CD14-positive monocyte (primary cell): ENCODE measurements at regions not wholly inside any gene's neighbourhood (a gene's known extent, or its start where the extent isn't known, plus 50 kb on each side); places are given as distances from the start of the nearest gene placed in this dataset.

Source experiments
- DNase-seq, 3 donors: peaks; one replicate each; pipeline ENCODE4 v3.0.0-alpha.2; 2011 to 2022
- H2AFZ ChIP-seq: 2 replicates; pipeline ENCODE4 v1.6.0; 2012; ENCODE audit warnings: mild to moderate bottlenecking, low read depth, low read length, inconsistent platforms; ENCODE audit not compliant: insufficient read depth, poor library complexity, severe bottlenecking
- H3K27ac ChIP-seq, 2 donors: 1 replicate in 1 of 2; 2 replicates in 1 of 2; pipeline ENCODE4 v1.5.1; 2012 to 2013; ENCODE audit warnings: low read length in 2 of 2, control low read depth in 1 of 2, inconsistent platforms in 1 of 2, low read depth in 1 of 2, mild to moderate bottlenecking in 1 of 2
- H3K27me3 ChIP-seq, 2 donors: one replicate each; pipeline versions ENCODE4 v1.6.0 to v1.6.1; 2011 to 2013; ENCODE audit warnings: low read length in 2 of 2; ENCODE audit not compliant: control insufficient read depth in 2 of 2, insufficient read depth in 2 of 2
- H3K36me3 ChIP-seq, 2 donors: replicated peaks in 1 of 2; 1 replicate in 1 of 2; 2 replicates in 1 of 2; pipeline versions ENCODE4 v1.5.1 to v1.6.1; 2012 to 2013; ENCODE audit warnings: low read length in 2 of 2, control low read depth in 1 of 2, inconsistent platforms in 1 of 2, mild to moderate bottlenecking in 1 of 2; ENCODE audit not compliant: insufficient read depth in 2 of 2, control insufficient read depth in 1 of 2
- H3K4me1 ChIP-seq, 2 donors: 1 replicate in 1 of 2; 2 replicates in 1 of 2; pipeline versions ENCODE4 v1.5.1 to v1.6.1; 2012 to 2013; ENCODE audit warnings: low read length in 2 of 2, control low read depth in 1 of 2, inconsistent platforms in 1 of 2, mild to moderate bottlenecking in 1 of 2, moderate library complexity in 1 of 2; ENCODE audit not compliant: insufficient read depth in 2 of 2, control insufficient read depth in 1 of 2
- H3K4me2 ChIP-seq: replicated peaks from 2 replicates; pipeline ENCODE3; 2012; ENCODE audit warnings: low read length, moderate library complexity, mild to moderate bottlenecking; ENCODE audit not compliant: poor library complexity, severe bottlenecking; ENCODE audit errors: extremely low read depth
- H3K4me3 ChIP-seq, 3 experiments: fragments of 200-600 bp in 1 of 3; sonication (generic) in 1 of 3; replicated peaks in 1 of 3; 1 replicate in 2 of 3; 2 replicates in 1 of 3; pipeline ENCODE4 v1.5.1; 2011 to 2013; ENCODE audit warnings: low read length in 3 of 3, mild to moderate bottlenecking in 3 of 3, control low read depth in 2 of 3, low read depth in 2 of 3, inconsistent platforms in 1 of 3, moderate library complexity in 1 of 3
- H3K79me2 ChIP-seq: 2 replicates; pipeline ENCODE4 v1.6.0; 2012; ENCODE audit warnings: mild to moderate bottlenecking, control low read depth, inconsistent platforms, low read length, moderate library complexity; ENCODE audit not compliant: insufficient read depth
- H3K9ac ChIP-seq: 2 replicates; pipeline ENCODE4 v1.6.0; 2017; ENCODE audit warnings: low read length, mild to moderate bottlenecking; ENCODE audit not compliant: insufficient read depth, poor library complexity, severe bottlenecking
- H3K9me3 ChIP-seq, 2 donors: replicated peaks in 1 of 2; 1 replicate in 1 of 2; 2 replicates in 1 of 2; pipeline versions ENCODE4 v1.5.1 to v1.6.1; 2012 to 2013; ENCODE audit warnings: low read length in 2 of 2, control low read depth in 1 of 2; ENCODE audit not compliant: control insufficient read depth in 1 of 2, insufficient read depth in 1 of 2
- H4K20me1 ChIP-seq: 2 replicates; pipeline ENCODE4 v1.6.0; 2012; ENCODE audit warnings: mild to moderate bottlenecking, low read length, control low read depth, moderate library complexity; ENCODE audit not compliant: insufficient read depth
- H3K27ac Mint-ChIP-seq, 7 donors: one replicate each; pipeline ENCODE4 v1.8.0; 2020; ENCODE audit warnings: mild to moderate bottlenecking in 7 of 7, mixed read lengths in 7 of 7, moderate library complexity in 6 of 7, inconsistent platforms in 2 of 7
- H3K27me3 Mint-ChIP-seq, 3 donors: one replicate each; pipeline ENCODE4 v1.8.0; 2021 to 2022; ENCODE audit warnings: low read depth in 3 of 3, mild to moderate bottlenecking in 3 of 3, mixed read lengths in 3 of 3, moderate library complexity in 3 of 3, inconsistent platforms in 1 of 3
- H3K36me3 Mint-ChIP-seq, 2 donors: one replicate each; pipeline ENCODE4 v1.8.0; 2020; ENCODE audit warnings: mixed read lengths in 2 of 2, inconsistent platforms in 1 of 2, mild to moderate bottlenecking in 1 of 2
- H3K4me1 Mint-ChIP-seq: one replicate; pipeline ENCODE4 v1.8.0; 2020; ENCODE audit warnings: mild to moderate bottlenecking, mixed read lengths
- H3K4me3 Mint-ChIP-seq, 2 donors: one replicate each; pipeline ENCODE4 v1.8.0; 2020; ENCODE audit warnings: mild to moderate bottlenecking in 2 of 2, mixed read lengths in 2 of 2, moderate library complexity in 1 of 2
- H3K9me3 Mint-ChIP-seq, 7 donors: one replicate each; pipeline ENCODE4 v1.8.0; 2020 to 2022; ENCODE audit warnings: mixed read lengths in 7 of 7, mild to moderate bottlenecking in 6 of 7, moderate library complexity in 6 of 7, inconsistent platforms in 2 of 7
- WGBS: methylation state at CpG from one replicate; pipeline ENCODE4 v1.1.5; 2013; ENCODE audit warnings: missing lambda C conversion rate; ENCODE audit not compliant: insufficient coverage; 5-methylcytosine and 5-hydroxymethylcytosine counted together
- intact Hi-C, 2 donors: fragments of 100-400 bp; cut with micrococcal nuclease; formaldehyde crosslinking; loops; one replicate each; pipeline versions ENCODE4 v1.15.0 to v1.15.1; 2023
- TF ChIP-seq, protein P1 (sequence below): fragments of 200-600 bp; IDR thresholded peaks from one replicate; pipeline ENCODE4 v1.8.0; 2022; ENCODE audit warnings: antibody characterized with exemption, mild to moderate bottlenecking

DNA sequence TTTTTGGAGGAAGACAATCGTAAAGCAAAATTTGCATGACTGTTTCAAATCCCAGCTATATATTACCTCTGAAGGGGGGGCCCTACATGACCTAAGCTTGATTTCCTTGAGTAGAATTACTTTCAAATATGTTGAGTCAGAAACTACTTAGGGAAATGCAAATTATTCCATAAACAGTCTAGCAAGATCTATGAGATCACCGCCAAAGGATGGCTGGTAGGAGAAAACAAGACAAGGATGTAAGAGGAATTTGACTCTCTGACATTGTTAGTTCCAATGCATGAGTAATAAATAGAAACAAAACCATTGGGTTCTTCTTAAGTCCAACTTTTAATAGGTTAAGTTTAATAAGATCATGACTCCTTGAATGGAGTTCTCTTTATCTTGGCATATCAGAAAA is 561.4 kb downstream of the CDY2B start:
- Mint-ChIP-seq H3K4me3 (no peak overlapping the region), H3K27me3 (no peaks in the 10 kb centered on the region), H3K36me3 (no peaks in the 10 kb centered on the region), H3K4me1 (no peaks in the 10 kb centered on the region), H3K9me3 (peaks cover 0 to 3% (median 0%) of the 10 kb centered on the region in 7 donors), H3K27ac (no peak overlapping the region)
- H3K27me3 ChIP-seq: no peaks in the 10 kb centered on the region
- H3K9ac ChIP-seq: no peak overlapping the region
- H3K4me1 ChIP-seq: no peaks in the 10 kb centered on the region
- WGBS: no CpG with 5 or more reads among the region's 2 CpGs
- no peaks in the 10 kb centered on the region for H3K9me3 ChIP-seq
- H4K20me1 ChIP-seq: no peaks in the 10 kb centered on the region
- no peak overlapping the region for H2AFZ ChIP-seq
- TF ChIP-seq, protein P1, sequence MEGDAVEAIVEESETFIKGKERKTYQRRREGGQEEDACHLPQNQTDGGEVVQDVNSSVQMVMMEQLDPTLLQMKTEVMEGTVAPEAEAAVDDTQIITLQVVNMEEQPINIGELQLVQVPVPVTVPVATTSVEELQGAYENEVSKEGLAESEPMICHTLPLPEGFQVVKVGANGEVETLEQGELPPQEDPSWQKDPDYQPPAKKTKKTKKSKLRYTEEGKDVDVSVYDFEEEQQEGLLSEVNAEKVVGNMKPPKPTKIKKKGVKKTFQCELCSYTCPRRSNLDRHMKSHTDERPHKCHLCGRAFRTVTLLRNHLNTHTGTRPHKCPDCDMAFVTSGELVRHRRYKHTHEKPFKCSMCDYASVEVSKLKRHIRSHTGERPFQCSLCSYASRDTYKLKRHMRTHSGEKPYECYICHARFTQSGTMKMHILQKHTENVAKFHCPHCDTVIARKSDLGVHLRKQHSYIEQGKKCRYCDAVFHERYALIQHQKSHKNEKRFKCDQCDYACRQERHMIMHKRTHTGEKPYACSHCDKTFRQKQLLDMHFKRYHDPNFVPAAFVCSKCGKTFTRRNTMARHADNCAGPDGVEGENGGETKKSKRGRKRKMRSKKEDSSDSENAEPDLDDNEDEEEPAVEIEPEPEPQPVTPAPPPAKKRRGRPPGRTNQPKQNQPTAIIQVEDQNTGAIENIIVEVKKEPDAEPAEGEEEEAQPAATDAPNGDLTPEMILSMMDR: no peak
- H3K4me2 ChIP-seq: no peak overlapping the region
- no peaks in the 10 kb centered on the region for H3K36me3 ChIP-seq
- no peak for DNase-seq
- no peaks in the 10 kb centered on the region for H3K79me2 ChIP-seq
- intact Hi-C loops: no loop called here
- H3K27ac ChIP-seq: no peak overlapping the region
- no peak overlapping the region for H3K4me3 ChIP-seq

- no peaks in the 10 kb centered on the region for H3K9me3 Mint-ChIP-seq
- Histone ChIP-seq H3K4me3 (no peak overlapping the region), H3K4me1 (no peaks in the 10 kb centered on the region), H3K9ac (no peak overlapping the region), H3K4me2 (no peak overlapping the region), H4K20me1 (no peaks in the 10 kb centered on the region), H3K79me2 (no peaks in the 10 kb centered on the region), H2AFZ (no peak overlapping the region), H3K27me3 (no peaks in the 10 kb centered on the region), H3K36me3 (no peaks in the 10 kb centered on the region), H3K9me3 (no peaks in the 10 kb centered on the region), H3K27ac (no peak overlapping the region)
- no peak overlapping the region for H3K27ac Mint-ChIP-seq
- H3K4me3 Mint-ChIP-seq: no peak overlapping the region
- TF ChIP-seq, protein P1: no peak
- intact Hi-C loops: no loop called here
- no peaks in the 10 kb centered on the region for H3K27me3 Mint-ChIP-seq
- no peaks in the 10 kb centered on the region for H3K4me1 Mint-ChIP-seq
- DNase-seq: no peak
- H3K36me3 Mint-ChIP-seq: no peaks in the 10 kb centered on the region
These were observed 603.0 kb downstream of the CDY2B start for GRCh38 chrY:17277056-17277455.
